Esophagus muscularis mucosa (tissue), 3 donors: ENCODE measurements at regions not wholly inside any gene's neighbourhood (a gene's known extent, or its start where the extent isn't known, plus 50 kb on each side); places are given as distances from the start of the nearest gene placed in this dataset.

Experiments
- POLR2A ChIP-seq: fragments of 450-650 bp; IDR thresholded peaks from one replicate; pipeline ENCODE4 v1.6.1; 2017; ENCODE audit warnings: antibody characterized with exemption, moderate library complexity, mild to moderate bottlenecking, low read depth
- POLR2AphosphoS5 ChIP-seq, 2 donors: sonication (generic); formaldehyde crosslinking; IDR thresholded peaks; one replicate each; pipeline ENCODE4 v1.6.1; 2017; ENCODE audit warnings: antibody characterized with exemption in 2 of 2
- TF ChIP-seq, protein P1 (sequence below), 3 experiments: fragments of 200-600 bp in 2 of 3; fragments of 450-650 bp in 1 of 3; sonication (generic) in 2 of 3; IDR thresholded peaks; one replicate each; pipeline ENCODE4 v1.5.1; 2017 to 2019; ENCODE audit warnings: antibody characterized with exemption in 3 of 3, mild to moderate bottlenecking in 2 of 3, moderate library complexity in 1 of 3

DNA sequence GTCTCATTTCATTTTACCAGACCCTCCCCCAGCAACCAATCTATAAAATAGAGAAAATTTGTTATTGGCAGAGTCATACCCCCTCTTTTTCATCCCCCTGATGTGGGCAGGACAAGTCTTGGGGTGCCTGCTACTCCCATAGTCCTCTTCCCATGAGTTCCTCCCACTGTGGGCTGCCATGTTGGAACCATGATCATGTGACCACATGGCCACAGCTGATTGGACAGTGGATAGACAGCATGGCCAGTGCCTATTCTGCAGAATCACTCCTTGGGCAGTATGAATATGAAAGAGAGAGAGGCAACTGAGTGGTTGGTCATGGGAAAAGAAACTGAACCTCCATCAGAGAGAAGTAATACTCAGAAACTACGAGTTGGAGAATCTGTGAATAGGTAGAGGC is 84.9 kb downstream of the PDCL3 start:
- TF ChIP-seq, protein P1, sequence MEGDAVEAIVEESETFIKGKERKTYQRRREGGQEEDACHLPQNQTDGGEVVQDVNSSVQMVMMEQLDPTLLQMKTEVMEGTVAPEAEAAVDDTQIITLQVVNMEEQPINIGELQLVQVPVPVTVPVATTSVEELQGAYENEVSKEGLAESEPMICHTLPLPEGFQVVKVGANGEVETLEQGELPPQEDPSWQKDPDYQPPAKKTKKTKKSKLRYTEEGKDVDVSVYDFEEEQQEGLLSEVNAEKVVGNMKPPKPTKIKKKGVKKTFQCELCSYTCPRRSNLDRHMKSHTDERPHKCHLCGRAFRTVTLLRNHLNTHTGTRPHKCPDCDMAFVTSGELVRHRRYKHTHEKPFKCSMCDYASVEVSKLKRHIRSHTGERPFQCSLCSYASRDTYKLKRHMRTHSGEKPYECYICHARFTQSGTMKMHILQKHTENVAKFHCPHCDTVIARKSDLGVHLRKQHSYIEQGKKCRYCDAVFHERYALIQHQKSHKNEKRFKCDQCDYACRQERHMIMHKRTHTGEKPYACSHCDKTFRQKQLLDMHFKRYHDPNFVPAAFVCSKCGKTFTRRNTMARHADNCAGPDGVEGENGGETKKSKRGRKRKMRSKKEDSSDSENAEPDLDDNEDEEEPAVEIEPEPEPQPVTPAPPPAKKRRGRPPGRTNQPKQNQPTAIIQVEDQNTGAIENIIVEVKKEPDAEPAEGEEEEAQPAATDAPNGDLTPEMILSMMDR (IDR thresholded peaks at IDR 0.05), result no peak
- TF ChIP-seq POLR2A (no peak), POLR2AphosphoS5 (IDR thresholded peaks at IDR 0.05) (no peak)
